SK-MEL-5 (cell line): ENCODE measurements at regions not wholly inside any gene's neighbourhood (a gene's known extent, or its start where the extent isn't known, plus 50 kb on each side); places are given as distances from the start of the nearest gene placed in this dataset.
A peak's percentile ranks its signal among the peaks of the same experiment; 100 is the strongest.

Source experiments
- DNase-seq: peaks from one replicate; pipeline ENCODE4 v3.0.0-alpha.2; 2016; ENCODE audit warnings: low read depth, low spot score
- in situ Hi-C: cut with HindIII; loops from 2 replicates; pipeline ENCODE4 v1.10.0; 2016; ENCODE audit warnings: low sequenced_read_pairs, high pct_unique_total_duplicates, low pct_unique_long_range_greater_than_20kb
- small RNA-seq, 2 experiments: library from RNA; depleted of rRNA; stranded (forward); fragments of <200 nt; gene quantifications; one replicate each; pipeline ENCODE3, GENCODE V24; 2014

DNA sequence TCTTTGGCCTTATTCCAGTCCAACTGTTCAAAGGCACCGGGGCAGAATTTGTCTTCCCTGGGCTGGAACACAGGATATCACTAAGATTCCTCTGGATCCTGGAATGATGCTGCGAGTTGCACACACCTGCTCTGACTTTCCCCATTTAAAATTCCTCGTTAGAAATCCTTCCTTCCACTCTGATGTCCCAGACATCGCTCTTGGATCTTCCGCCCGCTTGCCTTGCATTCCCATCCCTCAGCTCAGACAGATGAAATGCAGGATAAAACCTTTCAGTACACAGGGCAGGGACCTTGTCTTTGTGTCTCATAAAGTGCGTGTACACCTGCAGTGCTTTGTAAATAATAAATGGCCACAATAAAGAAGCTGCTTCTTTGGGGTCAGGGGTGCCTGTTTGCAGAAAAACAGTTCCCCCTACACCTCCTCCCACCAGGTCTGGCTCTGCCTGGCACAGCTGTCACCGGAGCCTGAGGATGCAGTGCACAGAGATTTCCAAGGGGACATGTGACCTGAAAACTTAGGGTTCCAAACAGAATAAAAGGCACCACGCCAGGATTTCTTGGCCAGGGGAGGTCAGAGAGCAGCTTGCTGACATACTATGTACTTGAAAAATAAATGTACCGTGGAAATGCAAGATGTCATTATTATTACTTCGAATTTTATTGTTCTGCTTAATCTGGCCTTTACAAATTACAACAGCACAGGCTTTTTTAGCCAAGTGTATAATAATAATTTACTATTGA lies 62.9 kb upstream of the SYT6 start:
- in situ Hi-C loops: no loop called here

DNA sequence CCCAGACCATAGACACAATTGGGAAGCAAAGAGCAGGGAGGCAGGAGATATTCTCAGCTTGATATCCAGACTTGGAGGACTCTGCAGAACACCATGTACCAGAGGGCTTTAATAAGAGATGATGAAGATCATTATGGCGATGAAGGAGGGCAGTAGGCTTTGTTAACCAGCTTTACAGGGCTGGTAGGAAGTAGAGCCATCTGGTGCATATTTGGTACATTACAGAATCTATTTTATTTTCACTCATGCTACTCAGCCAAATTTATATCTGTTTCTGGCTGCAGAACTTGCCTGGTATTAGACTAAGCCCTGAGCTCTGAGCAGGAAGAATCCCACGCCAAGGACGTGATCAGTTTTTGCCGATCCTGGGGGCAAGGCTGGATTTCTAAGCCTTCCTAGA lies 61.8 kb upstream of the SYT6 start:
- DNase-seq: no peak
- in situ Hi-C loops: no loop called here

More for the DNA sequence above, 62.9 kb upstream of the SYT6 start:
- no peak for DNase-seq

DNA sequence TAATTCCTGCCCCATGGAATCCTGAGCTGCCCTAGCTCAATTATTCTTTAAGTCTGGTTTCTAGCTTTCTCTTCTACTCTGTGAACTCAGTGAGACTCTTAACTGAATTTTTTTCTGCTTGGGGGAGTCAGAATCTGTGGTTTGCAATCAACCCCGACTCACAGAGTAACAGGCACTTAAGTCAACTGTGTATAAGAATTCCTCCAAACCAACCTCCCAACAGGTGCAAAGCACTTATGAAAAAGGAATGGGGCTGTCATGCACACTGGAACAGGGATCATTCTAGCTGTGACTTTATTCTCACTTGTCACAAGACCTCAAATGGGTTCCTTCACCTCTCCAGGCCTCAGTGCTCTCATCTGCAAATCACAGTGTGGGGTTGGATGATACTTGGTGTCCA lies 60.3 kb upstream of the SYT6 start:
- in situ Hi-C loops: no loop called here
- no peak for DNase-seq

DNA sequence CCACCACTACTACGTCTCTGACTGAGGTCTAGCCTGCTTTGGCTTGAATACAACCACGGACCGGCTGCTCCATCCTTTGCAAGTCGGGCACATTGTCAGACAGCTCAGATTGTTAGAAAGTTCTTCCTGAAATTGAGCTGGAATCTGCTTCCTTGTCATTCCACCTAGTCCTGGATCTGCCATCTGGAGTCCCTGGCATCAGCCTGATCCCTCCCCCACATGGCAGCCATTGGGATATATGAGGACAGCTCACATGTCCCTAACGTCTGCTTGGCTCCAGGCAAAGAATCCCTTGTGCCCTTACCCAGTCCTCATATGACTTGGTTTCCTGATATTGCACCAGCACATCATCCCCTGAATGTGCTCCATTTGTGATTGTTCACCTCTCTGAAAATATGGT lies 56.3 kb upstream of the SYT6 start:
- in situ Hi-C loops: no loop called here
- peak; percentile 8 for DNase-seq

DNA sequence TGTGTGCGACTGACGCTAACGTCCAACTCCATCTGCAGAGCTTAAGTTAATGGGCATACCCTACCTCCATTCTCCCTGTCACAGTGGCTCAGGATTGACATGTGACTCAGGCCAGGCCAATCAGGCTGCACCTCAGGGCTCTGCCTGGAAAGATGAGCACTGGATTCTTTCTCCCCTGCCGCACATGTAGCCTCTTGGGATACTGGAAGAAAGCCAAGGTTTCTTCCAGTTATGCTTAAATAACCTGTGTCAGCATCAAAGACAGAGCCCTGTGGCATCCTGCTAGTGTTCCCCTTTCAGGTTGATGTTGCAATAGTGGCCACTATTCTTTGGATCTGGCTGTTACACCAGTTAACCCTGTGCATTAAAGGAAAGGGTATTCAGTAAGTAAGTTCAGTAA lies 55.0 kb upstream of the SYT6 start:
- in situ Hi-C loops: no loop called here
- no peak for DNase-seq

DNA sequence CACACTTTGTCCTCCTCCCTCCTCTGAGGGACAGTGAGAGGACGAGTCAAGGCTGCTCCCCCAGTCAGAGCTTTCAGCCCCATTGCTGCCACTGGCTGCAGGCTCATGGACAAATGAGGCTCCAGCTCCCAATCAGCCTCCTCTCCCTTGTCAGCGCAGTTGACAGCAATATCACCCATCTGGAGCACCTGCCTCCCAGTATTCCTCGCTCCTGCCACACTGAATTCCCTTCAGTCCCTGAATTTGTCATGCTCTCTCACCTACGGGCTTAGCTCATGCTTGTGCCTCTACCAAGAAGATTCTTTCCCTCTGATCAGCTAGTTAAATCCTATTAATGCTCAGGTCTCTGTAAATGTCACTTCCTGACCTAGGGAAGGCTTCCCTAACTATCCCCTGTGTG lies 54.4 kb upstream of the SYT6 start:
- no peak for DNase-seq
- in situ Hi-C loops: no loop called here

DNA sequence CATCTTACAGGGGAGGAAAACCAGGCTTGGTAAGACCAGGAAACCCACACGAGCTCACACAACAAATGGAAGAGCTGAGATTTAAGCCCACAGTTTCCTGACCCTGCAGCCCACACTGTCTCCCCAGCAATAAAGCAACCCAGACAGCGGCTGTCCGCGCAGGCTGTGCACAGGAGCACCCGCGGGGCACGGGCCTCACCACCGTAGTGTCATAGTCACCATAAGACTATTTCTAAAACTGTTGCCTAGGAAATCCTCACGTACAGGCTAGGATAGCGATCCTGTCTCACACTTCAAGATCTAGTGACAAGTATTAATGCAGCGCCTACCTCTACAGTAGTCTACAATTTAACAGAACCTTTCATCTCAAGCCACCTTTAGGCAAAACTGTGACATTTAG lies 54.0 kb upstream of the SYT6 start:
- in situ Hi-C loops: no loop called here
- DNase-seq: no peak

DNA sequence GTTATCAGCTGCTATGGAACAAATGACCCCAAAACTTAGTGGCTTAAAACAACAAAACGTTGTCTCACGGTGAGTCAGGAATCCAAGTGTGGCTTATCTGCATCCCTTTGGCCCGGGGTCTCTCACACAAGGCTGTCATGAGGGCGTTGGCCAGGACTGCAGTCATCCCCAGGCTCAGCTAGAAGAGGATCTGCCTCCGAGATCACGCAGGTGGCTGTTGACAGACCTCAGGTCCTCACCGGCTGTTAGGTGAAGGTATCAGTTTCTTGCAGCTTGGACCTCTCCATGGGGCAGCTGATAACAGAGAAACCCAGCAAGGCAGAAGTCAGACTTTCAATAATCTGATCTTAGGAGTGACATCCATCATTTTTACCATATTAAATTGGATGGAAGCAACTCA lies 52.7 kb upstream of the SYT6 start:
- DNase-seq: no peak

DNA sequence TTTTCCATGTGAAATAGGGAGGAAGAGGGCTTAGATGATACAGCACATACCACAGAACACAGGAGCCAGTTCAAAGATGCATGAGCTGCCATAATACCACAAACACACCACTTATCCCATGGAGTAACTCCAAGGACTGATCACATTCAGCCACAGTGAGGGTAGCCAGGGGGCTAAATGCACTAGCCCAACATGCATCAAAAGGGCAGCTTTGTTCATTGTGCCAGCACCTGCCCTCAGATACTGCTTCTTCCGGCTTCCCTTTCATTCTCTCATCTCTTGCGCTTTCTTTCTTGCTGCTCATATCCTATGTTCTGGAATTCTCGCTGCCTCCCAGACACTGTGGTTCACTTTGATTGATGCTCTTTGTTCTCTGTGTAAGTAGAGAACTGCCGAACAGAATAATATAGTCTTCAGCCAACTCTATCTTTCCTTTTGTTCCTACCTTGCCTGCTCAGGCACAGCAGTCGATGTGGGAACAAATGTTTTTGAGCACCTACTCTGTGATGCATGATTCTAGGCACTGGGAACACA lies 50.0 kb upstream of the SYT6 start:
- in situ Hi-C loops: no loop called here
- peak; percentile 77 for DNase-seq

More for the DNA sequence above, 52.7 kb upstream of the SYT6 start:
- in situ Hi-C loops: no loop called here

Small RNA genes in the stretch of these regions (small RNA-seq; reads per million reads assigned to genes)
- 0 reads per million in 2 experiments for gene MRPL57P1
